GM12865 (cell line): ENCODE measurements at regions not wholly inside any gene's neighbourhood (a gene's known extent, or its start where the extent isn't known, plus 50 kb on each side); places are given as distances from the start of the nearest gene placed in this dataset.
A peak's percentile ranks its signal among the peaks of the same experiment; 100 is the strongest.

ENCODE experiments used
- DNase-seq: peaks from one replicate; pipeline ENCODE4 v3.0.0; 2010; ENCODE audit warnings: low read depth
- H3K4me3 ChIP-seq: 2 replicates; pipeline ENCODE4 v1.5.1; 2011; ENCODE audit warnings: mild to moderate bottlenecking, low read depth, low read length, control low read depth
- CTCF ChIP-seq: IDR thresholded peaks from 2 replicates; pipeline ENCODE4 v1.5.1; 2011; ENCODE audit warnings: low read length, control low read depth, low read depth, inconsistent platforms; ENCODE audit not compliant: insufficient read depth; ENCODE audit errors: missing control alignments

- no peak for DNase-seq
- no peak for TF ChIP-seq CTCF
- H3K4me3 ChIP-seq, result no peak overlapping the region
Observed at GRCh38 chr2:4174796-4175195, 471.4 kb downstream of the DCDC2C start.

- TF ChIP-seq CTCF, result no peak
- DNase-seq, result peak; percentile 1
- no peak overlapping the region for H3K4me3 ChIP-seq
Observed at GRCh38 chr2:4175343-4175742, 472.0 kb downstream of the DCDC2C start.

GRCh38 chr2:4180631-4181030, 477.3 kb downstream of the DCDC2C start:
- DNase-seq, result no peak
- no peak for TF ChIP-seq CTCF
- no peak overlapping the region for H3K4me3 ChIP-seq

- TF ChIP-seq CTCF, result no peak
- DNase-seq, result no peak
- H3K4me3 ChIP-seq, result no peak overlapping the region
Observed at GRCh38 chr2:4181062-4181461, 477.7 kb downstream of the DCDC2C start.

GRCh38 chr2:4188561-4188960, 485.2 kb downstream of the DCDC2C start:
- H3K4me3 ChIP-seq, result no peak overlapping the region
- DNase-seq, result no peak
- no peak for TF ChIP-seq CTCF

GRCh38 chr2:4190548-4190947, 487.2 kb downstream of the DCDC2C start:
- H3K4me3 ChIP-seq, result no peak overlapping the region
- no peak for DNase-seq
- no peak for TF ChIP-seq CTCF

- no peak for DNase-seq
Observed at GRCh38 chr2:4192119-4192518, 488.7 kb downstream of the DCDC2C start.

More at GRCh38 chr2:4192119-4192518, 488.7 kb downstream of the DCDC2C start:
- no peak overlapping the region for H3K4me3 ChIP-seq
- TF ChIP-seq CTCF, result no peak
